ENCODE measurements at regions not wholly inside any gene's neighbourhood (a gene's known extent, or its start where the extent isn't known, plus 50 kb on each side); places are given as distances from the start of the nearest gene placed in this dataset.
"Not testable (repeated sequence)": the region's sequence is repeated elsewhere in the genome, so short reads cannot be mapped to it uniquely, and the experiment has no call there.

GRCh38 chr9:11149065-11149464, 536.3 kb upstream of the PTPRD start:
- DNase-seq: no peak

DNA sequence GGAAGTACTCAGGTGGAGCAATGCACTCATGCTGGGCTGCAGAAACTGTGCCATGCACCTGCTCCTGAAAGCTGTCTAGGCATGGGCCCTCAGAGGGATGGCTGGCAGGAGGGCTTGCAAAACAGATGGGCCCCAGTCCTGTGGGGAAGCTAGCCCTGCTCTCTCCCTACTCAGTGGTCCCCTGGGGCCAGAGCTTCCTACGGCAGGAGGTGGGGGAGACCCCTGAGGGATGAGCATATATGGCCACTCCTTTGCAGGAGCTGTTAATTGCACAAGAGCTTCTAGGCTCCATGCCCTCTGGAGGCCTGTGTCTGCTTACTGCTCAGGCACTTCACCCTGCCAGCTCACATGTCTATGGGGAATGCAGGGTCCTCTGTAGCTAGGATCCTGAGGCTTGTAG, 545.3 kb upstream of the PTPRD start:
- DNase-seq: no peak

GRCh38 chr9:11158676-11159075, 545.9 kb upstream of the PTPRD start:
- no peak for DNase-seq

GRCh38 chr9:11159318-11159862, 546.6 kb upstream of the PTPRD start:
- no peak for DNase-seq

DNA sequence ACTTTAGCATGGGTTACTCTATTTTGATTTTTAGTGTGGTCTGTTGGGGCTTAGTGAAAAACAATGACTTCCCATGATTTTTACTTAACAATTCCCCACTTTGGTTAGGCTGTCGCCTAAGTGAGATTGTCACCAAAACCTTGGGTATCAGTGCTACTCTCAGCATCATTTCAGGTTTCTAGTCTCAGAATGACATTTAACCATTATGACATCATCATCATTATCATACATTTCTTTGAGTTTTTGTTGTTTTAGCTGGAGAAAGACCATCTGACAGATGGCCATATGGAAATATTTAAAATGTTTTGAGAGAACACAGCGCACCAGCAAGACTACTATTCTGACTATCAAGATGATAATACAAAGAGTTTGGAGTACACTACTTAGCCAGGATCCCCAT, 551.0 kb upstream of the PTPRD start:
- DNase-seq: no peak

DNA sequence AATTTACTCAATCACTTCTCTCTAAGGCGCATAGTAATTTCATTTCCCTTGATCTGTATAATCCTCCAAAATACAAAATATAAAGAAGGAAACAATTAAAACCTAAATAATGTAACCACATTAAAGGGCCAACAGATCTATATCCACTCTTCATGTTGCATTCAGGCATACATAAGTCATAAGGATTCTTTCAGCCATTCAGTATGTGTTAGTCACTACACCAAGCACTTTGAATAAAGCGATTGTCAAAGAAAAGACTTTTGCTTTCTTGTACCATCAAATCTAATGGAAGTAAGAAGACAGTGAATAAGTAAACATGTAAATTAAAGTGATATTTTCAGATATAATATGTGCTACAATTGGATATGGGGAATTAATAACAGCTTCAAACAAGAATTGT, 569.2 kb upstream of the PTPRD start:
- DNase-seq: no peak

GRCh38 chr9:11190719-11191118, 577.9 kb upstream of the PTPRD start:
- DNase-seq: no peak

- no peak for DNase-seq
These were observed 580.2 kb upstream of the PTPRD start for GRCh38 chr9:11192993-11193392.

DNA sequence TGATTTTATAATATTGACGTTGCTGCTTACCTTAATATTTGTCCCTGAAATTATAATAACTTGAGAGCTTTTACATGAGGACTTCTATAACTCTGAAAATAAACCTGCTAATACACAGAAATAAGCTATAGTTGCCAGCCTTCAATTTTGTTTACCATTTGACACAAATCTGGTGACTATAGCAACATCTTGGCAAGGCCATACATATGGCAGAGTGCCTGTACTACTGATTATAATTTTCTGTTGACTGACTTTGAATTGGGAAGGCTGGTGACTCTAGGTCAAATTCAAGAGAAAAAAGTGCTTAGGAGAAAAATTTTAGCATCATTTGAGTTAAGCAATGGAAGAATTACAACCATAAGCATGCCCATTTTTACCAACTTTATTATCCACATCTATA, 581.4 kb upstream of the PTPRD start:
- peak; percentile 91 to 93 for DNase-seq

- not testable (repeated sequence) for DNase-seq
These were observed 584.1 kb upstream of the PTPRD start for GRCh38 chr9:11196840-11197365.

DNA sequence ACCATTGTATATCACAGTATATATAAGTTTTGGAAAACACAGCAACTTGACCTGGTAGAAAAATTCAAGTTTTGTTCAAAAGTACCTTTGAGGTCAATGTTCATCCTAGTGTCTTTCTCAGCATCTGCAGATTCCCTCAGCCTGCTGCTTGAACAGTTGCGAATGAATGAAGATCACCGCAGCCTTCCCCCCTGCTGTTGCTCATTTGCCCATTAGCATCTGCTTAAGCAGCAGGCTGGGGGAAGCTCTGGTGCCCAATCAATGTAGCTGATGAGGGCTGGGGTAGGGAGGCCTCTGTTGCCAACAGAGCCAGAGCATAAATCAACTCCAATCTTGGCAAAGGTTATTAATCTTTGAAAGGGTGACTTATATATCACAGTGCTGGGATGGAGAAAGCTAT, 586.5 kb upstream of the PTPRD start:
- peak; percentile 96 to 98 for DNase-seq

GRCh38 chr9:11204521-11204920, 591.7 kb upstream of the PTPRD start:
- DNase-seq: no peak

DNA sequence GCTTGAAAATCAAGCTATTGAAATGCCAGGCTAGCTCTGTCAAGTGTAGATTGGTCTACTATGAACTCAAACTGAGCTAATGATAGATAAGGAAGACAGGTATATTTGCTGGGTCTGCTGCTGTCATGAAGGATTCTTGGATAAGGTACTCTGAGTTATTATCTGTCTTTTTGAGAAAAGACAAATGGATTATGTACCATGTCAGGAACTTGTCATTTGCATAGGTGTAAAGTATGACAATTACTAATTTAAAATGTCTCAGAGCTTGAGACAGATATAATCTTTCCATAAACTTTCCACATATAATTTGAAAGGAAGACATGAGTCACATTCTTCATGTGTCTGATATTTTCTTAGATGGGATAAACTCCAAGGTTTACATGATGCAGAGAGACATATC, 594.1 kb upstream of the PTPRD start:
- DNase-seq: no peak

DNA sequence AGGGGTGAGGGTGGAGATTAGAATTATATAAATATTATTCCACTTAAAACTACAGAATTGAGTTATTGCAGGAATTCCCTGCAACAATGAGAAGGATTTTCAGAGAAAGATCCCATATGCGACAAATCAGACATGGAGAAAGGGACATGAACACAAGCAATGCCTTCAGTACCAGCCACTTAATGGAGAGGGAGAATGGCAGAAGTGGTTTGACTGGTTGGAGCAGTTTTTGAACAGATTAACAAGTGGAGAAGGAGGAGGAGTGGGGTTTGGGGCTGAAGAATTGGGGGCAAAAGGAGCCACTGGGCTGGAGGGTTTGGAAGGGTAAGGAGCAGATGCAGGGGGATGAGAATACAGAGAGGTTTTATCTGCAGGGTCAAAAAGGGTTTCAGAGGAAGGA, 620.9 kb upstream of the PTPRD start:
- DNase-seq: no peak

- no peak for DNase-seq
These were observed 622.3 kb upstream of the PTPRD start for GRCh38 chr9:11235061-11235460.

- no peak for DNase-seq
These were observed 629.0 kb upstream of the PTPRD start for GRCh38 chr9:11241779-11242178.

GRCh38 chr9:11257992-11258391, 645.2 kb upstream of the PTPRD start:
- DNase-seq: no peak

DNA sequence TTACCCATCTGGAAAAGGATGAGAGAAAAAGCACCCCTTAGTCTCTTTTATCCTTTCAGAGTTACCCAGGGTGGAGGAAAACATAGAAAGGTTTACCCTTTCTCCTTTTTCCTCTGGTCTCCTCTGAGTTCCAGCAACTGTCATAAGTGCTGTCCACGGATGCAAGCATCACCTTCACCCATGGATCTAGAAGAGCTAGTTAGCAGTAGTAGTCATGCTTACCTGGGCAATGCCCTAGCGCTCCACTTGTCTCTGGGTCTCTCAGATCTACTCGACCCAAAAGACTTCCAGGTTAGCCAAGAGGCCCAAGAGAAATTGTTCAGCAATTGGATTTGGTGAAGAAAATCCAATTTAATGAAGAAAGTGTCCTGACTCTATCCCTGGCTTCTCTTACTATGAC, 656.2 kb upstream of the PTPRD start:
- DNase-seq: no peak

DNA sequence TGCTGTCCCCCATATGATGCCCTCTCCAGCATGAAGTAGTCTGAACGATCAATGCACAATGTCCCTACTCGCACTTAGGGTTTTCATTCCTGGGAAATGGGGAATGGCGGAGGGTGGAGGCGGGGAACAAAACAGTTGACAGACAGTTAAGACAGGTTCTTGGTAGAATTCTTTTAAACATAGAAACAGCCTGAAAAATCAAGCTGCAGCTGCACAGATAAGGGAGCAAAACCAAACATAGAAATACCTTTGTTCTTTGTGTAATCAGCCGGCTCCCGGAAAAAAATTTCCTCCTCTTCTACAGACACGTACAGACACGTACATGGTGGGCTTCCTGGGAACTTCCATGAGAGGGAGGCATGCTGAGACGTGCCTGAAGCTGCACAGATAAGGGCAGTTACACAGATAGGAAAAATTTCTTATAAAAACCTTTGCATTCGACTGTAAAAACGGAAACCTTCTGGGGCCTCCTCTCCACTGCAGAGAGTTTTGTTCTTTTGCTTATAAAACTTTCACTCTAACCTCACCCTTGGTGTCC, 662.4 kb upstream of the PTPRD start:
- no peak for DNase-seq

- no peak for DNase-seq
These were observed 700.2 kb upstream of the PTPRD start for GRCh38 chr9:11312966-11313365.

GRCh38 chr9:11318946-11319345, 706.1 kb upstream of the PTPRD start:
- peak; percentile 14 to 36 for DNase-seq

GRCh38 chr9:11319538-11319937, 706.7 kb upstream of the PTPRD start:
- peak; percentile 70 to 77 for DNase-seq

- DNase-seq: no peak
These were observed 708.2 kb upstream of the PTPRD start for GRCh38 chr9:11320989-11321388.

GRCh38 chr9:11323457-11323856, 710.7 kb upstream of the PTPRD start:
- DNase-seq: no peak

GRCh38 chr9:11326231-11326630, 713.4 kb upstream of the PTPRD start:
- no peak for DNase-seq
